DOHH2 (cell line): ENCODE measurements at regions not wholly inside any gene's neighbourhood (a gene's known extent, or its start where the extent isn't known, plus 50 kb on each side); places are given as distances from the start of the nearest gene placed in this dataset.

Source experiments
- EZH2phosphoT487 ChIP-seq: fragments of 200-600 bp; sonication (generic); IDR thresholded peaks from 2 replicates; pipeline ENCODE4 v1.6.1; 2017; ENCODE audit warnings: borderline replicate concordance, mild to moderate bottlenecking, antibody characterized with exemption, low read length, moderate library complexity, mixed read lengths
- TF ChIP-seq, protein P1 (sequence below): fragments of 200-600 bp; sonication (generic); IDR thresholded peaks from one replicate; pipeline ENCODE4 v1.5.1; 2014; ENCODE audit warnings: antibody characterized with exemption, mild to moderate bottlenecking, low read depth, low read length; ENCODE audit not compliant: poor library complexity, severe bottlenecking

DNA sequence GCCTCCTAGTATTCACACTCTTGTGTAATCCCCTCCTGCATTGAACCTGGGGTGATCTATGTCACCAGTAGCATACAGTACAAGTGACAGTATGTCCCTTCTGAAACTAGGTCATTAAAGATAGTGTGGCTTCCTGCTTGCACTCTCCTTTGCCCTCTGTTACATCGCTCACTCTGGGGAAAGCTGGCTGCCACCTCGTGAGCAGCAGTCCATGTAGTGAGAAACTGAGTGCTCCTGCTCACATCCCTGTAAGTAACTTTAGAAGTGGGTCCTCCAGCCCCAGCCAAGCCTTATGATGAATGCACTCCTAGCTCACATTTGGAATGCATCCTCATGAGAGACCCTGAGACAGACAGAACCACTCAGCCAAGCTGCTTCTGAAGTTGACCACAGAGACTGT is 89.8 kb upstream of the TNIP3 start:
- TF ChIP-seq, protein P1, sequence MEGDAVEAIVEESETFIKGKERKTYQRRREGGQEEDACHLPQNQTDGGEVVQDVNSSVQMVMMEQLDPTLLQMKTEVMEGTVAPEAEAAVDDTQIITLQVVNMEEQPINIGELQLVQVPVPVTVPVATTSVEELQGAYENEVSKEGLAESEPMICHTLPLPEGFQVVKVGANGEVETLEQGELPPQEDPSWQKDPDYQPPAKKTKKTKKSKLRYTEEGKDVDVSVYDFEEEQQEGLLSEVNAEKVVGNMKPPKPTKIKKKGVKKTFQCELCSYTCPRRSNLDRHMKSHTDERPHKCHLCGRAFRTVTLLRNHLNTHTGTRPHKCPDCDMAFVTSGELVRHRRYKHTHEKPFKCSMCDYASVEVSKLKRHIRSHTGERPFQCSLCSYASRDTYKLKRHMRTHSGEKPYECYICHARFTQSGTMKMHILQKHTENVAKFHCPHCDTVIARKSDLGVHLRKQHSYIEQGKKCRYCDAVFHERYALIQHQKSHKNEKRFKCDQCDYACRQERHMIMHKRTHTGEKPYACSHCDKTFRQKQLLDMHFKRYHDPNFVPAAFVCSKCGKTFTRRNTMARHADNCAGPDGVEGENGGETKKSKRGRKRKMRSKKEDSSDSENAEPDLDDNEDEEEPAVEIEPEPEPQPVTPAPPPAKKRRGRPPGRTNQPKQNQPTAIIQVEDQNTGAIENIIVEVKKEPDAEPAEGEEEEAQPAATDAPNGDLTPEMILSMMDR = no peak
- TF ChIP-seq EZH2phosphoT487 = no peak
